Activated naive CD4-positive, alpha-beta T cell treated with Interleukin-2 at 50 U/mL for 16 hours (primary cell): ENCODE measurements at regions not wholly inside any gene's neighbourhood (a gene's known extent, or its start where the extent isn't known, plus 50 kb on each side); places are given as distances from the start of the nearest gene placed in this dataset.

ENCODE experiments used
- DNase-seq: peaks from one replicate; pipeline ENCODE4 v3.0.0-alpha.2; 2020

GRCh38 chr11:29296680-29297079 is 720.1 kb downstream of the KCNA4 start:
- no peak for DNase-seq

GRCh38 chr11:29293825-29294224 is 723.0 kb downstream of the KCNA4 start:
- DNase-seq: no peak

DNA sequence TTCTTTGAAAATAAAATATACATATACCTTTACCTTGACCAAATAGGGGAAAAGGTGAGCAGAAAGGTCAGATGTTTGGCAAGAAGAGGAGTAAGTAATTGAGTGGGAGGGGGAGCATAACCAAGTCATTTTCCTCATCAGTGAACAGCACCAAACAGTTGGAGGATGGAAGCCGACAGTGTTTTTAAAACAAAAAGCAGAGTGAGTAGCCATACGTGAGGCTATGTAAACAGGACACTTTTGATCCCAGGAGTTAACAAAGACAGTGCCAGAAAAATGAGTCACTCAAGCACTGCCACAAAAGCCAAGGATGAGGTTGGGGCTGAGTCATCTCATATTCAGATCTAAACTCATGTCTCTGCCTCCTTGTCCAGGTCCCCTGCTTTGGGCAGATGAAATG is 734.7 kb downstream of the KCNA4 start:
- no peak for DNase-seq

- no peak for DNase-seq
These were observed 735.5 kb downstream of the KCNA4 start for GRCh38 chr11:29281271-29281777.

DNA sequence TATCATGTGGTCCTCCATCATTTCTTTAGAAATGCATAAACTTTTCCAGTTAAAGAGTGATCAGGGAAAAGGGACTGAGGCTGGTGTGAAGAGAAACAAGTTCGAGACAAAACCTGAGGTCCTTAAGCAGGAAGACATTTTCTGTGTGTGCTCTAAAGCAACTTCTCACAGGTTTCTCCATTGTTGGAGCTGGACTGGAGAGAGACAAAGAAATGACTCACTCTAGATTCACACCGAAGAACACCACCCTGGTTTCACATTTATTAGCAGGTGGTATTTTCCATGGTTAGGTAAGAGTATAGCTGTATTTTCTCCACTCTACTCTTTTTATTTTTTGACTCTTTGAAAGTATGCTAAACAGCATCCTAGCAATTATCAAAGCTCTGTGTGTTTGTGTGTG is 736.4 kb downstream of the KCNA4 start:
- no peak for DNase-seq

DNA sequence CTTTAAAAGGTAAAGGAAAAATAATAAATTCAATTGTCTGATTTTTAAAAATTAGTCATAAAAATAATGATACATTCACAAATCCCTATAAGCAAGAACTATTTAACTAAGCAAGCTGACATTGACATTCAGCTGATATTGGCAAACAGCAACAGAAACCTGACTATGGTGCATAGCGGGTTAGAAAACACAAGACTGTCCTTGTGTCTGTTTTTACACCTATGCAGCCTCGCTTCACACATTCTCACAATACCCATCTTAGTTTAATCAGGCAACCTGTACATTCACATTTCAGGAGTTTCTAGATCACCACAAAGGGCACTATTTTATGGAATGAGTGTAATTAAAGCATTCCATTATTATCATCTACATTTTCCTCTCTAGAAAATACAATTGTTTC is 737.1 kb downstream of the KCNA4 start:
- no peak for DNase-seq

- no peak for DNase-seq
These were observed 744.7 kb downstream of the KCNA4 start for GRCh38 chr11:29272019-29272654.

DNA sequence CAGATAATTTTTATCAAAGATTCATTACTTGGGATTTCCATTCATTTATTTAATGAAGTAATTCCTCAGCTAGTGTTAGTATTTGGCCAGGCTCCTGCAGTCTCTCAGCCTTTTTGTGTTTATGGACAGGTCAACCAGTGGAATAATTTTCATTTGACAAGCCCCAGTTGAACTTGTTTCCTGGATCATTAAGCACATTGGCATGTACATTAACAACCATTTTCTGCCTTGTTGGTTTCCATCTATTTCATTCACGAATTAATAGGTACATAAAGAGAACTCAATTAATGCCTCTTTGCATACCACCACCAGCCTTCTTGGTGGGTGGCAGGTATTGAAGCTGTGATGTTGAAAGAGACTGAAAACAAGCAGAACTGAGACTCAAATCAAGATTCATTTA is 745.2 kb downstream of the KCNA4 start:
- DNase-seq: no peak

DNA sequence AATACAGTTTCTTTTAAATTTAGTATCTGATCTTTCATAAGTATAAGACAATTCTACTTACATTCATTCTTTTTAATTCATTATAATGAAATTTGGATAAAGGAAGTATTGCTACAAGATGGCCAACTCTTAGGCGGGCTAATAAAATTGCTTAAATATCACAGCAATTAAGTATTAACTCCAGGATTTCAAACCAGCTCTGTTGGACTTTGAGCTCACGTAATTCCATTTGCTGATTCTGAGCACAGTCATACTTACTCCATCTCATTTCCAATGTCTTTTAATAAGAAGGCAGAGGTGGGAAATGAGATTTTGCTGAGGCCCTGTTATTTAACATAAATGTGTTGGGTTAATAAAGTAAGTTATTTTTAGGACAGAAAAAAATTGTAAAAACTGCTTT is 748.1 kb downstream of the KCNA4 start:
- no peak for DNase-seq

GRCh38 chr11:29265792-29266191 is 751.0 kb downstream of the KCNA4 start:
- DNase-seq: no peak

- no peak for DNase-seq
These were observed 751.4 kb downstream of the KCNA4 start for GRCh38 chr11:29265381-29265780.

DNA sequence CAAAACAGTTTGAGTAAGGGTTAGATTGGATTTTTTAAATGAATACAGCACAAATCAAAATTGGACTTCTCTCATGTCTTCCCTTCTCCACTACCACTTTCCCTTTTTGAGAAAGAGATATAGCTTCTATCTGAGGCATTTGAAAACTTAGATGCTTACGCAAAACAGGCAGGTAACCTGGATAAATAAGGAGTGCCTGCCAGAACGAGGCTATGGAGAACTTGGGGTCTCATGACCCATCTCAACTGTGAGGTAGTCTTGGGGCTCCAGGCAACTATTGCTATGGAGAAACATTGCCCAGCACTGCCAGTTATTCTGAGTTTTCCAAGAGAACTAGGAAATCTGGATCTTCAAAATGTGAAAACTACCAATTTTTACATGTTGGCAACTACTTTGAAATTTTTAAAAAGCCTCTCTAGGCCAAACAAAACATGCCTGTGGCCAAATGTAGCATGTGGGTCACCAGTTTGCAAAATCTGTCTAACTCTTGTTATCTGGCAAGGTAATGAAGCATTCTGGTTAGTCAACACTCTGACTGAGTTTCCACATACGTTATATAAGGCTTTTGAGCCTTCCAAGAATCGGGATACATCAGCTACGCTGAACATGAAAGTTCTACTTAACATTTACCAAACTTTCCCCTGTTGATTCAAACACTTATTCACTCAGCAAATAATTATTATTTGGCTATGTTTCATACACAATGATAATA is 752.7 kb downstream of the KCNA4 start:
- DNase-seq: no peak

- no peak for DNase-seq
These were observed 755.0 kb downstream of the KCNA4 start for GRCh38 chr11:29261831-29262230.

- no peak for DNase-seq
These were observed 755.7 kb downstream of the KCNA4 start for GRCh38 chr11:29260939-29261705.

GRCh38 chr11:29258411-29258810 is 758.4 kb downstream of the KCNA4 start:
- DNase-seq: no peak

DNA sequence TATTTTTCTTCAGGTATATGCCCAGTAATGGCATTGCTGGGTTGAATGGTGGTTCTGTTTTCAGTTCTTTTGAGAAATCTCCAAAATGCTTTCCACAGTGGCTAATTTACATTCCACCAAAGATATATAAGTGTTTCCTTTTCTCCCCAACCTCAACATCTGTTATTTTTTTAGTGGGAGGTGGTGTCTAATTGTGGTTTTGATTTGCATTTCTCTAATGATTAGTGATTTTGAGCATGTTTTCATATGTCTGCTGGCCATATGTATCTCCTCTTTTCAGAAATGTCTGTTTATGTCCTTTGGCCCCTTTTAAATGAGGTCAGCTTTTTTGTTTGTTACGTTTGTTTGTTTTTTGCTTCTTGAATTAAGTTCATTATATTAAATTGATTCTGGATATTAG is 760.2 kb downstream of the KCNA4 start:
- DNase-seq: no peak

- no peak for DNase-seq
These were observed 761.4 kb downstream of the KCNA4 start for GRCh38 chr11:29255401-29255800.

DNA sequence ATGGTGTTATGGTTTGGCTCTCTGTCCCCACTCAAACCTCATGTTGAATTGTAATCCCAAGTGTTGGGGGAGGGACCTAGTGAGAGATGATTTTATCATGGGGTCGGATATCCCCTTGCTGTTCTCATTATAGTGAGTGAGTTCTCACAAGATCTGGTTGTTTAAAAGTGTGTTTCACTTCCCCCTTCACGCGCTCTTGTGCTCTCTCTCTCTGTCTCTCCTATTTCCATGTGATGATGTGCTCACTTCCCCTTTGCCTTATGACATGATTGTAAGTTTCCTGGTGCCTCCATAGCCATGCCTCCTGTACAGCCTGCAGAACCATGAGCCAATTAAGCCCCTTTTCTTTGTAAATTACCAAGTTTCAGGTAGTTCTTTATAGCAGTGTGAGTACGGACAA is 765.1 kb downstream of the KCNA4 start:
- no peak for DNase-seq

DNA sequence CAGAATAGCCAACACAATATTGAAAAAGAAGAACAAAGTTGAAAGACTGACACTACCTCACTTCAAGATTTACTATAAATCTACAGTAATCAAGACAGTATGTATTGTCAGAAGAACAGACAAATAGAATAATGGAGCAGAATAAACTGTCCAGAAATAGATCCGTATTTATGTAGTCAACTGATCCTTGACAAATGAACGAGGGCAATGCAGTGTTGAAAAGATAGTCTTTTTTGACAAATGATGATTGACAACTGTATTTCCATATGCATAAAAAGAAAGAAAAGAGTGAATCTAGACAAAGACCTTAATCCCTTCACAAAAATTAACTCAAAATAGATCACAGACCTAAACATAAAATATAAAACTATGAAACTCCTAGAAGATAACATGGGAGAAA is 767.1 kb downstream of the KCNA4 start:
- DNase-seq: no peak

DNA sequence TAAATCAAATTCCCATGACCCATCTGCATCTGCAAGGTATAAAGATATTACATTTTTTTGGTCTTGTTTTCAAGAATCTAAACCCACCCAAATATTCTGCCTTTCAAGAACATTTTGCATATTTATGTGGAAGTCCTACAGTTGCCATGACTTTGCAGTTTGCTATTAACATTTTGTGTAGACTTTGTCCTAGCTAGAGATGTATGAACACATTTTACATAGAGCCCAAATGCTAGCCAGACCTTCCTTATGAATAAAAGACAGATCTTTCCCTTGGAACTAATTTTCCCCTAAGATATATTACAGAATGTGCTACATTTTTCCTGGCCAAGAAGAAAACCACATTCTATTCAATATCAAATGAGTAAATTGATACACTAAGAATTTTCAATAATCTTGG is 772.5 kb downstream of the KCNA4 start:
- no peak for DNase-seq

DNA sequence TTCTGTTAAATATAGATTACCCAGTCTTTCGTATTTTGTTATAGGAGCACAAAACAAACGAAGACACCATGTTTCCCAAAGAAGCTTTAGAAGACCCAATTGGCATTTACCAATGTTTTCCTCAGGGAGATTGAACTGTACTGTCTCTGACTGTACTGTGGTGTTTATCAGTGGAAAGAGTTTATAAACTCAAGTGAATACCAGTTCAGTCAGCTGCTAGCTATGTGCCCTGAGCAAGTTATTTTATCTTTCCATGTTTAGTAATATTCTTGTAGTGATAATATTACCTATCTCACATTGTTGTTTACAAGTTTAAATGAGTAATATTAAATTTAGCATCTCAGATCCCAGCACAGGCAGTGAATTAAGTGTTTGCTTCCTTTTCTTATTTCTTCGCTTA is 773.2 kb downstream of the KCNA4 start:
- DNase-seq: no peak

DNA sequence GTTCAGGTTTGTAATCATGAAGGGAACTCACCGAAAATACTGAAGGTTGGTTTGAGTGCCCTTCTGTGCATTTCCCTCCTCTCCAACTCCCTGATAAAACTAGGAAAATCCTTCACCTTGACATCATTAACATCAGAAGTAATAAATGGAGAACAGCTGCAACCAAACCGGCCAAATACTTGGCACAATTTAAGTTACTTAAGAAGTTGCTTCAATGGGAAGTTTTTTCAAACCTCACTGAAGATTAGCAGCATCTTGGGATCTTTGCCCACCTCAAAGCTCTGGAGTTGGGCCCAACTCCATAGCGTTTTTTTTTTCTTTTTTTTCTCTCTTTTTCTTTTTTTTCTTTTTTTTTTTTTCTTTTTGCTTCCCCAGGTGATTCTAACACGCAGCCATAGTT is 784.8 kb downstream of the KCNA4 start:
- no peak for DNase-seq

DNA sequence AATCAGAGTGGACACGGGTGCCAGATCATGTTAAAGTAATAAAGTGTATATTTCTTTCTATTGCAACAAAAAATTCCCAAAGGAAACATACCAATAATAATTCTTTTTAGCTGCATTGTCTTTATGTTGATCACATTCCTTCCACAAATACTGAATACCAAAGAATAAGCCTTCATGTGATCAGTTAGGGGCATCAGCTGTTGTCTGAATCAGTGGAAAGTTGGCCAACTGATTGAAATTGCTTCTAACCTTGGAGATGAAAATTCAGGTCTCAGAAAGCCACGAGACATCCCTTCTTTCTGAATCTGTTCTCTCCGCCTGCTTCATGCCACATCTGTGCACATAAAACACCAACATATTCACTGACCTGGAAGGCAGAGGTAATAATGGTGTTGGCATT is 785.2 kb downstream of the KCNA4 start:
- DNase-seq: no peak

- no peak for DNase-seq
These were observed 789.0 kb downstream of the KCNA4 start for GRCh38 chr11:29227811-29228210.
